Immature natural killer cell (primary cell): ENCODE measurements at regions not wholly inside any gene's neighbourhood (a gene's known extent, or its start where the extent isn't known, plus 50 kb on each side); places are given as distances from the start of the nearest gene placed in this dataset.
A peak's percentile ranks its signal among the peaks of the same experiment; 100 is the strongest.
"Not testable (repeated sequence)": the region's sequence is repeated elsewhere in the genome, so short reads cannot be mapped to it uniquely, and the experiment has no call there.

Experiments
- DNase-seq, 3 donors: peaks; one replicate each; pipeline ENCODE4 v3.0.0; 2022; ENCODE audit warnings: mixed read lengths in 1 of 3
- H3K27ac Mint-ChIP-seq, 6 donors: one replicate each; pipeline ENCODE4 v1.8.0; 2020; ENCODE audit warnings: mixed read lengths in 6 of 6, mild to moderate bottlenecking in 5 of 6, inconsistent platforms in 4 of 6, moderate library complexity in 3 of 6
- H3K27me3 Mint-ChIP-seq, 3 donors: one replicate each; pipeline ENCODE4 v1.8.0; 2020 to 2021; ENCODE audit warnings: low read depth in 3 of 3, mild to moderate bottlenecking in 3 of 3, mixed read lengths in 3 of 3, moderate library complexity in 3 of 3, inconsistent platforms in 1 of 3
- H3K36me3 Mint-ChIP-seq, 3 donors: one replicate each; pipeline ENCODE4 v1.8.0; 2020; ENCODE audit warnings: mixed read lengths in 3 of 3, inconsistent platforms in 2 of 3, mild to moderate bottlenecking in 2 of 3
- H3K4me1 Mint-ChIP-seq, 2 donors: one replicate each; pipeline ENCODE4 v1.8.0; 2020; ENCODE audit warnings: inconsistent platforms in 2 of 2, mild to moderate bottlenecking in 2 of 2, mixed read lengths in 2 of 2, moderate library complexity in 1 of 2
- H3K4me3 Mint-ChIP-seq, 5 donors: one replicate each; pipeline ENCODE4 v1.8.0; 2020; ENCODE audit warnings: mild to moderate bottlenecking in 5 of 5, mixed read lengths in 5 of 5, inconsistent platforms in 3 of 5, moderate library complexity in 3 of 5
- H3K9me3 Mint-ChIP-seq, 6 donors: one replicate each; pipeline ENCODE4 v1.8.0; 2020; ENCODE audit warnings: mild to moderate bottlenecking in 6 of 6, mixed read lengths in 6 of 6, inconsistent platforms in 4 of 6, moderate library complexity in 3 of 6

DNA sequence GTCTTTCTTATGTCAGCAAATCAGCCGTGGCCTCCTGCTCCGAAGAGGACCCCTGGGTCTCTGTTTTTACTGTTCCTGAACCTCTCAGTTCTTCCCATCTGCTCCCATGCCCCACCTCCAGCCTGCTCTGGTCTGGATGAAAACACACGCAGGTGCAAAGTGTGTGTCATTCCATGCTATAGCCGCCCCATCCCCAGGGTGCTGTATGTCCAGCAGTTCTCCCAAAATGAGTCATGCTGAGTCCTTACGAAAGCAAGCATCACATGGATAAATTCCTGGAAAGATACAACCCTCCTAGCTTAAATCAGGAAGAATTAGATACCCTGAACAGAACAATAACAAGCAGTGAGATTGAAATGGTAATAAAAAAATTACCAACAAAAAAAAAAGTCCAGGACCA is 300.1 kb upstream of the PFKP start:
- not testable (repeated sequence) for H3K4me3 Mint-ChIP-seq, H3K27ac Mint-ChIP-seq, H3K36me3 Mint-ChIP-seq, H3K4me1 Mint-ChIP-seq, DNase-seq, H3K27me3 Mint-ChIP-seq, H3K9me3 Mint-ChIP-seq

DNA sequence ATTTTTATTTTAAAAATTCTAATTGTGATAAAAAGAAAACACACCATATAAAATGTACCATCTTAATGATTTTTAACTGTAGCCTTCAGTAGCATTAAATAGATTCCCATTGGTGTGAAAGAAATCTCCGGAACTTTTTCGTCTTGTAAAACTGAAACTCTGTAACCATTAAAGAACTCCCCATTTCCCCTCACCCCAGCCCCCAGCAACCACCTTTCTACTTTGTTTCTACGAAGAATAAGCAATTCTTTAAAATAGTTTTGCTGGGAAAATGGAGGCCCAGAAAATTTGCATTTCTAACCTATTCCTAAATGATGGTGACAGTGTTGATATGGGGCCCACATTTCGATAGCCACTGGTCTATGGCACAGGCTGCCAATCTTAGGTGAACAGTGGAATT is 305.4 kb upstream of the PFKP start:
- peaks cover 0 to 4% (median 3%) of the 10 kb centered on the region in 3 donors for H3K36me3 Mint-ChIP-seq
- H3K9me3 Mint-ChIP-seq = peaks cover 2 to 5% (median 3%) of the 10 kb centered on the region in 6 donors
- H3K27ac Mint-ChIP-seq = no peak overlapping the region
- no peak for DNase-seq
- H3K4me1 Mint-ChIP-seq = no peaks in the 10 kb centered on the region
- H3K4me3 Mint-ChIP-seq = no peak overlapping the region
- H3K27me3 Mint-ChIP-seq = peaks cover 2 to 7% (median 4%) of the 10 kb centered on the region in 3 donors

DNA sequence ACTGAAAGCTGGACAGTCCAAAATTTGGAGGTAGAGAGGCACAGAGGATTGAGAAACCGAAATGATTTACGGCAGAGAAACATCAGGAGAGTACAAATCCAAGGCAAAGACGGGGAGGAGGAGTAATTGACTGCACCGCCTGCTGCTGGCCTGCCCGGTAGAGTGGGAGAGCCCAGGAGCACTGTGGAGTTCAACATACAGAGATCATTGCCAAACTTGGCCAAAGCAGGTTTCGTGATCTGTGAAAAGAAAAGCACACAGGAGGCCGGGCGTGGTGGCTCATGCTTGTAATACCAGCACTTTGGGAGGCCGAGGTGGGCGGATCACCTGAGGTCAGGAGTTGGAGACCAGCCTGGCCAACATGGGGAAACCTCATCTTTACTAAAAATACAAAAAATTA is 306.0 kb upstream of the PFKP start:
- Mint-ChIP-seq H3K27me3 (peaks cover 2 to 7% (median 4%) of the 10 kb centered on the region in 3 donors), H3K36me3 (peaks cover 0 to 4% (median 3%) of the 10 kb centered on the region in 3 donors), H3K27ac (no peak overlapping the region), H3K4me3 (no peak overlapping the region), H3K9me3 (peaks cover 2 to 5% (median 2%) of the 10 kb centered on the region in 6 donors), H3K4me1 (no peaks in the 10 kb centered on the region)
- DNase-seq = no peak

DNA sequence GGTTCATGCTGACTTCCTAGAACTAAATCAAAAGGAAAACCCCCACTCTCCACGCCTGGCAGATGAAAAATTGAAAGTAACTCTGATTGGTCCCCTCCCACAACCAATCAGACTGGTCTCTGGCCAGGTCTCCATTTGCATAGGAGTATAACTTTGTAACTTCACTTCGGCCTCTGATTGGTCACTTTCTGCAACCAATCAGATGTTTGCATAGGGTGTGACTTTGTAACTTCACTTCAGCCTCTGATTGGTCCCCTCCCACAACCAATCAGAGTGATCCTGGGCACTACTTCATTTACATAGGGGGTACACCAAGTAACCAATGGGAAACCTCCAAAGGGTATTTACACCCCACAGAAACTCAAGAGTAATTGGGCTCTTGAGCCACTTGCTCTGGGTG is 306.6 kb upstream of the PFKP start:
- peaks cover 0 to 4% (median 3%) of the 10 kb centered on the region in 3 donors for H3K36me3 Mint-ChIP-seq
- H3K27me3 Mint-ChIP-seq = peaks cover 2 to 7% (median 5%) of the 10 kb centered on the region in 3 donors
- H3K4me1 Mint-ChIP-seq = no peaks in the 10 kb centered on the region
- peaks cover 2 to 5% (median 3%) of the 10 kb centered on the region in 6 donors for H3K9me3 Mint-ChIP-seq
- H3K27ac Mint-ChIP-seq = no peak overlapping the region
- no peak for DNase-seq
- no peak overlapping the region for H3K4me3 Mint-ChIP-seq

DNA sequence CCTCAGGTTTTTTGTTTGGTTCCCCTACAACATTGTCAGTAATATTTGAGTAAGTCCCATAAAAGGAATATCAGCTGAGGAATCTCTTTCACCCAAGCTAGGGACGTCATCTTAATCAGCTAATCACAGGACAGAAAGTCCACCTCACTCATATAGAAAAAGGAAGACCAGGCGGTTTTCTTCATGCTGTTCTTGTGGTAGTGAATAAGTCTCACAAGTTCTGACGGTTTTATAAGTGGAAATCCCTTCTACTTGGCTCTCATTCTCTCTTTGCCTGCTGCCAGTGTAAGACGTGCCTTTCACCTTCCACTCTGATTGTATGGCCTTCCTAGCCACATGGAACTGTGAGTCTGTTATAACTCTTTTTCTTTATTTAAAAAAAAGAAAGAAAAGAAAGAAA is 308.1 kb upstream of the PFKP start:
- Mint-ChIP-seq H3K4me1 (no peaks in the 10 kb centered on the region), H3K4me3 (no peak overlapping the region), H3K9me3 (peaks cover 2 to 5% (median 4%) of the 10 kb centered on the region in 6 donors), H3K27ac (no peak overlapping the region), H3K36me3 (peaks cover 0 to 4% (median 3%) of the 10 kb centered on the region in 3 donors), H3K27me3 (peaks cover 2 to 6% (median 5%) of the 10 kb centered on the region in 3 donors)
- no peak for DNase-seq

DNA sequence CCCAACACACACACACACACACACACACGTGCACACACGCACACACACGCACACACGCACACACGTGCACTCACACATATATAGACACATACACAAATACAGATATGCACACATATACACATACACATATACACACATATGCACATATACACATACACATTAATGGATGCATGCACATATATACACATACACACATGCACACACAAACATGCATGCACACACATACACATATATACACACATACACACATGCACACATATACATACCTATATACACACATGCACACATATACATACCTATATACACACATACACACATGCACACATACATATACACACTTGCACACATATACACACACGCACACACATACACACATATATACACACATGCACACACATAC is 312.4 kb upstream of the PFKP start:
- Mint-ChIP-seq H3K4me1 (no peaks in the 10 kb centered on the region), H3K36me3 (no peaks in the 10 kb centered on the region), H3K27me3 (peaks cover 0 to 4% (median 0%) of the 10 kb centered on the region in 3 donors), H3K4me3 (no peak overlapping the region), H3K9me3 (peaks cover 0 to 5% (median 0%) of the 10 kb centered on the region in 6 donors), H3K27ac (no peak overlapping the region)
- no peak for DNase-seq

DNA sequence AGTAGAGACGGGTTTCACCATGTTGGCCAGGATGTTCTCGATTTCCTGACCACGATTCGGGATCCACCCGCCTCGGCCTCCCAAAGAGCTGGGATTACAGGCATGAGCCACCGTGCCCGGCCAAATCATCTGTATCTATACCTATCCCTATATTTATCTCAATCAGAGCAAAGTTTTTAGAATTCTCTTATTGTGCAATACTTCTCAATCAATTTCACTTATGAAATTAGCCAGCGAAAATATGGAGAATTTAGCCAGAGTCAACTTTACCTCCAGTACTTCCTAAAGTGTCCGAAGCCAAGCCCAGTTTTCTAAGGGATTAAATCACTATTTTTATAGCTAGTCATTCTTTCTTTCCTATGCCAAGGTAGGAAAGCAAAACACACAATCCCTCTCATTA is 319.1 kb upstream of the PFKP start:
- no peak overlapping the region for H3K4me3 Mint-ChIP-seq
- H3K27me3 Mint-ChIP-seq = peaks cover 0 to 6% (median 4%) of the 10 kb centered on the region in 3 donors
- DNase-seq = no peak
- H3K9me3 Mint-ChIP-seq = no peaks in the 10 kb centered on the region
- H3K4me1 Mint-ChIP-seq = no peaks in the 10 kb centered on the region
- H3K27ac Mint-ChIP-seq = no peak overlapping the region
- no peaks in the 10 kb centered on the region for H3K36me3 Mint-ChIP-seq

DNA sequence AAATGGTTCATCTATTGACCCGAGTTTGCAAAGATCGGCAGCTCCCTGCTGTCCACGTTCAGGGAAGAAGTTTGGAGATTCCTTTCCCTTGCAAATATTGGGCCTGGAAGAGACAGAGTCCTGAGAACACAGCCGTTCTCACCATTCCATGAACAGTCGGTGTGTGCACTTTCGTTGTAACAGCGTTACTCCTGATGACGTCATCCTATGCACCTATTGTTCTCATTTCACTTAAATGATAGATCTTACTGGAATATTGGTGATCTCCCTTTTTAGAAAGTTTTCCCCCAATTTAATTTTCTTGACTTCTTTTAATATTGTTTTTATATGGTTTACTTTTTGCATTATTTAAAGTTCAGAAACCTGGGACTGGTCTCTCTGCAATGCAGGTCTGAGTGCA is 320.7 kb upstream of the PFKP start:
- Mint-ChIP-seq H3K27ac (no peak overlapping the region), H3K36me3 (no peaks in the 10 kb centered on the region), H3K4me1 (no peaks in the 10 kb centered on the region), H3K27me3 (peaks cover 0 to 6% (median 4%) of the 10 kb centered on the region in 3 donors), H3K9me3 (no peaks in the 10 kb centered on the region), H3K4me3 (no peak overlapping the region)
- no peak for DNase-seq

DNA sequence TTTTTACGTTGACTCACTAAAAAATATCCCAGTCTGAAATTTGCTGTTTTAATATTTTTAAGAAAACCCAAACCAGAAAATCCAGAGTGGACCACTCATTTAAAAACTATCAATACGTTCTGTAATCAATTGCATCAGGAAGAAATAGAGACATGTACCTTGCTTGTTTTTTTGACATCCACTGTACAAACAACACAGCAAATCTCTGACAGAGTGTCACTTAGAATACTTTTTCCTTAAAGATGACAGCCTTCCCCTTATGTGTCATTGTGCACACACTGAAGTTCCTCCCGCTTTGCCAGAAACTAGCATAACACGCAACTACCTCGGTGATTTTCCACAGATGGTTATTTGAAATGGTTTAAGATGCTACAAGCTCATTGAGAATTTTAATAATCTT is 321.7 kb upstream of the PFKP start:
- H3K9me3 Mint-ChIP-seq = no peaks in the 10 kb centered on the region
- no peak overlapping the region for H3K27ac Mint-ChIP-seq
- H3K36me3 Mint-ChIP-seq = no peaks in the 10 kb centered on the region
- peaks cover 0 to 8% (median 4%) of the 10 kb centered on the region in 3 donors for H3K27me3 Mint-ChIP-seq
- DNase-seq = no peak
- H3K4me3 Mint-ChIP-seq = no peak overlapping the region
- no peaks in the 10 kb centered on the region for H3K4me1 Mint-ChIP-seq

DNA sequence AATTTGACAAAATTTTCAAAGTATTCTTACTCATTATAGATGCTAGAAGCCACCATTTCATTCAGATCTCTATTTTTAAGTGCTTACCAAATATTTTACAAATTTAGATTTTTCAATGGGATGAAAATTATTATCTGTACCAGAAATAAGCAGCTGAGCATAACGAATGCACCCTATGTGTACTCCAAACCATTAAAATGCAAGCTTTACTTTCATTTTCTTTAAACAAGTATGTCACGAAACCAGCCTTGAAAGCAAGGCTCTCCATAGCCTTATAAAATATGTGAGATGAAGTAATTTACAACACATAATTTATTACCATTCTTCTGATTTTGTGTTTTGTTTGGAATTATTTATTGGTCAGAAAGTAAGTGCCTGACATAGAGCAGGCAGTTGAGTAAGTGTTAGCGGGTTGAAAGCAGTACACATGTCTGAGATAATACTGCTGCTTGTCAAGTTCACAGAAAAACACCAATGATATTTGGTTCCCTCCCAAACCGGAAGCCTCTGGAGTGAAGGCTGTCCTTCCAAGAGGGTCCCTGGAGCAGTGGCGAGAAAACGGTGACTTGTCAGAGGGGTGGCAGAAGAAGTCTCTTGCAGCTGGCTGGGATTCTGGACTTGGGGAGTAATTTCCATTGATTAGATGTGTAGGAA is 322.7 kb upstream of the PFKP start:
- Mint-ChIP-seq H3K27ac (no peak overlapping the region), H3K4me1 (no peaks in the 10 kb centered on the region), H3K36me3 (no peaks in the 10 kb centered on the region), H3K27me3 (peaks cover 0 to 8% (median 4%) of the 10 kb centered on the region in 3 donors), H3K9me3 (no peaks in the 10 kb centered on the region), H3K4me3 (peak overlapping the region in 2 of 5 donors; percentile 16 to 68)
- no peak for DNase-seq

DNA sequence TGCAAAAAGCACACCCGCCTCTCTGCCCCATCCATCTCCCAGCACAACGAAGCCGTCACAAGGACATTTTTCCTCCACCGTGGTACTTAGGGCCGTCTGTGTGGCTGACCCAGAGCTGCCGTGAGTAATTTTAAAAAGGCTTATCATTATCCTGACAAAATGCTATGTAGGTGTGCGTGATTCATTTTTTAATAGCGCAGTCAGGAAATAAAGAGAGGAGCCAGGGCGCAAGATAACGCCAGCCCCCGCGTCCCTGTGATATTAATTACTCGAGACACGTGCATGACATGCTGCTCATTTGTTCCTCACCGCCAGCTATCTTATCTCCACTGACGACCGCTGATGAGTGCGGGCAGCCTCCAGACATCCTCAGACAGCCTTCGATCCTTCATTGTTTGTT is 332.7 kb upstream of the PFKP start:
- H3K27ac Mint-ChIP-seq = no peak overlapping the region
- no peak for DNase-seq
- H3K27me3 Mint-ChIP-seq = peaks cover 1 to 4% (median 4%) of the 10 kb centered on the region in 3 donors
- no peaks in the 10 kb centered on the region for H3K4me1 Mint-ChIP-seq
- no peak overlapping the region for H3K4me3 Mint-ChIP-seq
- H3K9me3 Mint-ChIP-seq = peaks cover 0 to 7% (median under 1%) of the 10 kb centered on the region in 6 donors
- peaks cover 0 to 4% (median 0%) of the 10 kb centered on the region in 3 donors for H3K36me3 Mint-ChIP-seq

DNA sequence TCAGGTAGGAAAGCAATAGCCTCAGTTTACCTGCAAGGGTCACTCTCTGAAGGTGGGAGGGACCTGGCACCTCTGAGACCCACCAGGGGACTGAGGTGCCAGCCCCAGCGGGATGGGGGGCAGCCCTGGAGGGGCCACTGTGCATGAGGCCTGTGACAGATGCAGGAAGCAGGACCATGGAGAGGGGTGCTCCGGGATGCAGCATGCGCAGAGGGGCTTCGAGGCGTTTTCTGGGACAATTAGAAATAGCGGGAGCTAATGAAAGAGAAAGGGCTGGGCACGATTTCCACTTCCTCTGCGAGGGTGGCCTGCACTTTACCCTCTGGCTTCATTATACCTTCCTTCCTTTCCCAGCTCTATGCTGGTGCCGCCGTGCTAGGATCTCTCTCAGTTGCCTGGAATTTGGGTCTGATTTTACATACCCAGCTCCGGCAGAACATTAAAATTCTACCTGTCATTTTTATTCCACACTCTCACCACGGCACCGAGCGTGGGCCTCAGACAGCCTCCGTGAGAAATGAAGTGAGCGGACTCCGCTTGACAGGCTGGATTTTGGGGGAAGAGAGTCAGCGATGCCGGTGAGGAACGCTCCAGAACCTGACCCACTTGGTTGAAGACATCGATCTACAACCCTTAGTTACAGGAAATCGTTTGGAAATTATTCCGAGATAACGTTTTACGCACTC is 333.9 kb upstream of the PFKP start:
- H3K27ac Mint-ChIP-seq = no peak overlapping the region
- DNase-seq = no peak
- H3K4me3 Mint-ChIP-seq = no peak overlapping the region
- no peaks in the 10 kb centered on the region for H3K4me1 Mint-ChIP-seq
- peaks cover 1 to 4% (median 4%) of the 10 kb centered on the region in 3 donors for H3K27me3 Mint-ChIP-seq
- peaks cover 0 to 4% (median 0%) of the 10 kb centered on the region in 3 donors for H3K36me3 Mint-ChIP-seq
- peaks cover 0 to 7% (median under 1%) of the 10 kb centered on the region in 6 donors for H3K9me3 Mint-ChIP-seq

DNA sequence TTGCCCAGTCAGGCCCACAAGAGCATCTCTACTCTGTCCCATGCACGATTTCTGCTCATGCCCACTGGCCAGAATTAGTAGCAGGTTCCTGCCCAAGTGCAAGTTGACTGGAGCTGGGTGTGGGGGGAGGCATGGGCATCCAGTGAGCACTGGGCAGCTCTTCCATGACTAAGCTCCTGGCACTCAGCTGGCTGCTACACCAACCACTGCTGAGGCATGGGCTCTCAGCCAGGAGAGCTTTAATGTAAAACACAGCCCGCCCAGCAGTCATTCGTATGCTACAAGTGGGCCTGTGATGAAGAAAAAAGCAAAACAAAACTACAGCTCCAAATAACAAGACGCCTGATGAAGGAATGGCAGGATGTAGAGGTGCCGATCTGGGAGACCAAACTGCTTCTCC is 335.4 kb upstream of the PFKP start:
- Mint-ChIP-seq H3K9me3 (peaks cover 0 to 11% (median under 1%) of the 10 kb centered on the region in 6 donors), H3K4me3 (no peak overlapping the region), H3K27ac (no peak overlapping the region), H3K27me3 (peaks cover 1 to 4% (median 4%) of the 10 kb centered on the region in 3 donors), H3K36me3 (peaks cover 0 to 4% (median 0%) of the 10 kb centered on the region in 3 donors), H3K4me1 (no peaks in the 10 kb centered on the region)
- DNase-seq = no peak

DNA sequence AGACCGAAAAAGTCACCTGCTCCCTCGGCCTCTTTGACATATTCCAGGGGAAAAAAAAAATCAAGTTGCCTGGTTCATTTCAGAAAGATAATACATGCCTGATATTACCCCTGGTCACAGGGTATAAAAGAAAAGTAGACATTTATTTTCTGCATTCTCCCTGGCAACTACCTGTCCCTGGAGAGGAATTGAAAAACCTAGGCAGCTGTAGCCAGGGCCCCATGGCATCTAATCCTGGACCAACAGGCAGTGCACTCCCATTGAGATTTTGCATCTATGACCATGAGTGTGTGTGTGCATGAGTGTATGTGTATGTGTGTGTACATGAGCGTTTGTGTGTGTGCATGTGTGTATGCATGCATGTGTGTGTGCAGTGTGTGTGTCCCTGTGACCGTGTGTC is 338.2 kb upstream of the PFKP start:
- no peaks in the 10 kb centered on the region for H3K4me1 Mint-ChIP-seq
- peaks cover 0 to 2% (median 2%) of the 10 kb centered on the region in 3 donors for H3K27me3 Mint-ChIP-seq
- H3K36me3 Mint-ChIP-seq = peaks cover 0 to 4% (median 0%) of the 10 kb centered on the region in 3 donors
- H3K4me3 Mint-ChIP-seq = no peak overlapping the region
- no peak for DNase-seq
- H3K27ac Mint-ChIP-seq = no peak overlapping the region
- H3K9me3 Mint-ChIP-seq = peaks cover 0 to 11% (median under 1%) of the 10 kb centered on the region in 6 donors
